GM12872 (cell line): ENCODE measurements at regions not wholly inside any gene's neighbourhood (a gene's known extent, or its start where the extent isn't known, plus 50 kb on each side); places are given as distances from the start of the nearest gene placed in this dataset.

Source experiments
- TF ChIP-seq, protein P1 (sequence below): IDR thresholded peaks from 3 replicates; pipeline ENCODE4 v1.5.1; 2011; ENCODE audit warnings: low read depth, mild to moderate bottlenecking, low read length, moderate library complexity; ENCODE audit not compliant: insufficient read depth

DNA sequence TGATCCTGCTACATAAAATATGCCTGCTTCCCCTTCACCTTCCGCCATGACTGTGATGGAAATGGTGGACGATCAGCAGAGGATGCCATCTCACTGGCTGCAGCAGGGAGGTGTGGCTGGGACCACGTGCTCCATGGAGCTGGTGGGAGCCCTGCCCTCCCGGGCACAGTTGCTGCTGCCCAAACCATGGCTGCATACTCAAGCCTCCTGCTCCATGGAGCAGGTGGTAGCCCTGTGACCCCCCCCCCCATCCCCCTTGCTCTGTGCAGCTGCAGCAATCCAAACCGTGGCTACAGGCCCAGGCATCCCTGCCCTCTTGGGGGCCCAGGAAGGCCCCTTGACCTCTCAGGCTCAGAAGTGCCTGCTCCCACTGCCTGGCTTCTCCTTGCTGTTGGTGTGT is 597.5 kb upstream of the LMO3 start:
- TF ChIP-seq, protein P1, sequence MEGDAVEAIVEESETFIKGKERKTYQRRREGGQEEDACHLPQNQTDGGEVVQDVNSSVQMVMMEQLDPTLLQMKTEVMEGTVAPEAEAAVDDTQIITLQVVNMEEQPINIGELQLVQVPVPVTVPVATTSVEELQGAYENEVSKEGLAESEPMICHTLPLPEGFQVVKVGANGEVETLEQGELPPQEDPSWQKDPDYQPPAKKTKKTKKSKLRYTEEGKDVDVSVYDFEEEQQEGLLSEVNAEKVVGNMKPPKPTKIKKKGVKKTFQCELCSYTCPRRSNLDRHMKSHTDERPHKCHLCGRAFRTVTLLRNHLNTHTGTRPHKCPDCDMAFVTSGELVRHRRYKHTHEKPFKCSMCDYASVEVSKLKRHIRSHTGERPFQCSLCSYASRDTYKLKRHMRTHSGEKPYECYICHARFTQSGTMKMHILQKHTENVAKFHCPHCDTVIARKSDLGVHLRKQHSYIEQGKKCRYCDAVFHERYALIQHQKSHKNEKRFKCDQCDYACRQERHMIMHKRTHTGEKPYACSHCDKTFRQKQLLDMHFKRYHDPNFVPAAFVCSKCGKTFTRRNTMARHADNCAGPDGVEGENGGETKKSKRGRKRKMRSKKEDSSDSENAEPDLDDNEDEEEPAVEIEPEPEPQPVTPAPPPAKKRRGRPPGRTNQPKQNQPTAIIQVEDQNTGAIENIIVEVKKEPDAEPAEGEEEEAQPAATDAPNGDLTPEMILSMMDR = no peak

DNA sequence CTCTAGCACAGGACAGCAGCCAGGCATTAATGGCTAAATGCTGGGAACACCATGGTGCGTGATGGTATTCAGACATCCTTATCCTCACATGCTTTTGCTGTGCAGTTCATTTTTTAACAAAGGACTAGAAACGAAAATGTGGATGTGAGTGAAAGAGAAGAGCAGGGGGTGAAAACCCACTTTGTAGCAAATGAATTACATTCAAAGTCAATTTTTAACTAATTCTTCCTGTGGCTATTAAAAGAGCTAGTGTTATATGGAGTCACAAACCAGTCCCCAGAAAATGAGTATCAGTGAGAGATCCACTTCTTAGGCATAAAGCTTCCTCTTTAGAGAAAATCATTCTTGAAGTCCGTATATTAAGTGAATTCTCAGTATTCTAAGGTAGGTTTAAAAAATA is 592.0 kb upstream of the LMO3 start:
- TF ChIP-seq, protein P1 = no peak

DNA sequence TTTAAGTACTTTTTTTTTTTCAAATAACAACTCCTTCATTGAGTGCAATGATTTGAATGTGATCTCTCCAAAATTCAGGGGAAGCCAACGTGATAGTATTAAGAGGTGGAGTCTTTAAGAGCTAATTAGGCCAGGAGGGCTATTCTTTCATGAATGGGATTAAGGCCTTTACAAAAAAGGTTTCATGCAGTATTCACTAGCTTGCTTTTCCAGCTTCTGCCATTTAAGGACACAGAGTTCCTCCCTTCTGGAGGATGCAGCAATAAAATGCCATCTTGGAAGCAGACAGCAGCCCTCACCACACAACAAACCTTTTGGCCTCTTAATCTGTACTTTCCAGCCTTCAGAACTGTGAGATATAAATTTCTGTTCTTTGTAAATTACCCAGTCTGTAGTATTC is 586.8 kb upstream of the LMO3 start:
- TF ChIP-seq, protein P1 = no peak

DNA sequence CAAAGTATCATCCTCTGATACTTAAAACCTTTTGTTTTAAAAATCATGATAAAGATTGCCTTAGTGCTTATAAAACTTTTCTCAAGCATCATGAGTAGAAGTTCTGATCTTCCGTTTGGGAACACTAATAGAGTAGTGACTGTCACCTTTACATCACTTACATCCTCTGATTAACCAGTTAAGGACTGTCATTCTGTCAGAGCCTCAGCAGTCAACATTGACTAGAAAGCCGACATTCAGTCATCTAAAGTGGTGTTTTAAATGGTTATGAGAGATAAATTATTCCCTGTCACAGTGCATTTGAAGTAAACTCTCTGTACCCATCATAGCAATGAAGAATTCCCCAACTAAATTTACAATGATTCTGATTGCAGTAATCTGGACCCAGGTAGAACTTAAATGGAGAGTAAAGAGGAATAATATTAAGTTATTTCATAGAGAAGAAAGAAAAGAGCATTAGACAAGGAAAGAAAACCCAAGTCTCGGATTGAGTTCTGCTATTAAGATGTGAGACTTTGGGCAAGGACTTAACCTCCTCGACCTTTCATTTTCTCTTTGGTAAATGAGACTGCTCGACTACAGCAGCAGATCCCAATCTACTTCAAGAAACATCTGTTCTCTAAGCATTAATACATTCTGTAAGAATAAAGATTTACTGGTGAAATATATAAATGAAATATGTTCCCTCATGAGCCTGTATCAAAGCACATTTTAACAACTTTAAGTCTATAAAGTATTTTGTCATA is 563.9 kb upstream of the LMO3 start:
- TF ChIP-seq, protein P1 = no peak

DNA sequence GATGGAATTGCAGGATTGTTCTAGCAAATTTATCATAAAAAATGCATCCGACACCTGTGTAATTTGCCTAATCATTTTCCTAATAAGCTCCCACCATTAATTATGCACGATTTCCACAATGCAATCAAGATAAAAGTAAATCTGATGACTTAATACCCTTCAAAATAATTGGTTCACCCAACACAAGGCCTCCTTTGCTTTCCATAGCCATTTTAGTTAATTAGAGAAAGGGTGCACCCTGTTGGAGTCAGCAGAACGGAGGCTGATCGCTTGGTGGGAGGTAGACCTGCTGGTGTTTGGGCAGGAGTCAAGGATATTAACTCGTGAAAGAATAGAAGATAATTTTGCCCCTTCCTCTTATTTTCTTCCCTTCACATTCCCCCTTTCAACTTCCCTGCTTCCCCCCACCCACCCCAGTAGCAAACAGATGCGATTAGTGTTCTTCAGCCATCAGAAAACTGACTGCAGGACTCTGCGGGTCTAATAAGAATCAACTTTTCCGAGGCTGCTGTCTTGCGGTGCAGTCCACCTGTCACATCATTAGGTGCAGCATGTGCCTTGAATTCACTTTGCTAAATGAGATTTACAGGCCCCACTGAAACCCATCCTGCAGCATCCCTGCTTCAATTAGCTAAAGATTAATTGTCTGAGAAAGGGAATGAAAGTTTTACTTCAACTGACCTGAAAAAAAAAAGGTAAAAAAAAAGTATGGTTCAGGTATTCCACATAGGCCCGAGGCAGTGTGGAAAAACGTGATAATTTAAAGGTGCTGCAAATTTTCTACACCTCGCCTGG is 553.7 kb upstream of the LMO3 start:
- TF ChIP-seq, protein P1 = no peak

DNA sequence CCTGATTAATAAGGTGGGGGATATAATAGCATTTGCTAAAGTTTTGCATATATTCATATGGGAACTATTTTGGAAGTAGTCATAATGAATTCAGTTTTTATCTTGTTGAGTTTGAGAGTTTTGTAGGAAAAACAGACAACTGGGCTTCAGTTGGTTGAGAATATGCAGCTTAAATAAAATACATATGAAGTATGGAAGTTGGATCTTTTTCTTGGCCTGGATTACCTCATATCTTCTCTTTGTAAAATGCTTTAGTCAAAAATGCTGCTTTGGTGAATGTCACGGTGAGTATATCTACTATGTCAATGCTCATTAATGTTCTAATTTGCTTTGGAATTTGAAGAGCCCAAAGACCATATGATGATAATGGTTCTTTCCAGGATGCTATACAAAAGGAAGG is 552.2 kb upstream of the LMO3 start:
- TF ChIP-seq, protein P1 = no peak

DNA sequence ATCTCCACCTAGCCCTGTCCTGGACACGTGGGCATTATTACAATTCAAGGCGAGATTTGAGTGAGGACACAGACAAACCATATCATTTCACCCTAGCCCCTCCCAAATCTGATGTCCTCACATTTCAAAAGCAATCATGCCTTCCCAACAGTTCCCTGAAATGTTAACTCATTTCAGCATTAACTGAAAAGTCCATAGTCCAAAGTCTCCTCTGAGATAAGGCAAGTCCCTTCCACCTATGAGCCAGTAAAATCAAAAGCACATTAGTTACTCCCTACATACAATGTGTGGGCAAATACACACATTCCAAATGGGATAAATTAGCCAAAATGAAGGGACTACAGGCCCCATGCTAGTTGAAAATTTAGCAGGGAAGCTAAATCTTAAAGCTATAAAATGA is 546.0 kb upstream of the LMO3 start:
- TF ChIP-seq, protein P1 = no peak
